Stimulated activated CD8-positive, alpha-beta memory T cell treated with anti-CD3 and anti-CD28 coated beads, Interleukin-2, amount 100 ng/mL, for 48 hours (primary cell): ENCODE measurements at regions not wholly inside any gene's neighbourhood (a gene's known extent, or its start where the extent isn't known, plus 50 kb on each side); places are given as distances from the start of the nearest gene placed in this dataset.
A peak's percentile ranks its signal among the peaks of the same experiment; 100 is the strongest.

Experiments
- DNase-seq, 2 donors: peaks; one replicate each; pipeline ENCODE4 v3.0.0-alpha.2; 2020; ENCODE audit warnings: low read depth in 2 of 2

- DNase-seq, result no peak
Observed at GRCh38 chr7:54701982-54702381, 57.0 kb downstream of the SEC61G start.

GRCh38 chr7:54699715-54700114 is 59.3 kb downstream of the SEC61G start:
- no peak for DNase-seq

- DNase-seq, result no peak
Observed at GRCh38 chr7:54697659-54698186, 61.3 kb downstream of the SEC61G start.

- no peak for DNase-seq
Observed at GRCh38 chr7:54690892-54691291, 68.1 kb downstream of the SEC61G start.

- DNase-seq, result no peak
Observed at GRCh38 chr7:54690050-54690443, 69.0 kb downstream of the SEC61G start.

GRCh38 chr7:54689394-54690049 is 69.5 kb downstream of the SEC61G start:
- DNase-seq, result no peak

GRCh38 chr7:54687462-54688212 is 71.4 kb downstream of the SEC61G start:
- no peak for DNase-seq

GRCh38 chr7:54680377-54681005 is 78.5 kb downstream of the SEC61G start:
- no peak for DNase-seq

- no peak for DNase-seq
Observed at GRCh38 chr7:54679490-54679817, 79.6 kb downstream of the SEC61G start.

- no peak for DNase-seq
Observed at GRCh38 chr7:54678763-54679489, 80.1 kb downstream of the SEC61G start.

- no peak for DNase-seq
Observed at GRCh38 chr7:54674891-54675290, 84.1 kb downstream of the SEC61G start.

GRCh38 chr7:54672519-54672918 is 86.5 kb downstream of the SEC61G start:
- DNase-seq, result no peak

- DNase-seq, result peak; percentile 8 to 12
Observed at GRCh38 chr7:54664235-54665228, 94.5 kb downstream of the SEC61G start.

GRCh38 chr7:54663603-54664234 is 95.3 kb downstream of the SEC61G start:
- no peak for DNase-seq

GRCh38 chr7:54663186-54663585 is 95.8 kb downstream of the SEC61G start:
- no peak for DNase-seq

- DNase-seq, result no peak
Observed at GRCh38 chr7:54662701-54663100, 96.3 kb downstream of the SEC61G start.

- no peak for DNase-seq
Observed at GRCh38 chr7:54653905-54654304, 105.1 kb downstream of the SEC61G start.

GRCh38 chr7:54643064-54643463 is 100.9 kb downstream of the VSTM2A start:
- no peak for DNase-seq

GRCh38 chr7:54637712-54638396 is 95.7 kb downstream of the VSTM2A start:
- DNase-seq, result no peak

- no peak for DNase-seq
Observed at GRCh38 chr7:54632696-54633095, 90.5 kb downstream of the VSTM2A start.
